HepG2 (cell line): ENCODE measurements at regions not wholly inside any gene's neighbourhood (a gene's known extent, or its start where the extent isn't known, plus 50 kb on each side); places are given as distances from the start of the nearest gene placed in this dataset.

Experiments
- CAMTA2 ChIP-seq: sonication (generic); formaldehyde crosslinking; IDR thresholded peaks from 2 replicates; pipeline ENCODE4 v1.4.0; 2020; ENCODE audit warnings: mild to moderate bottlenecking, missing genetic modification reagents, borderline replicate concordance
- ZNF331 ChIP-seq: sonication (generic); formaldehyde crosslinking; IDR thresholded peaks from 2 replicates; pipeline ENCODE4 v1.4.0; 2020; ENCODE audit warnings: missing genetic modification reagents
- TF ChIP-seq, protein P1 (sequence below): sonication (generic); formaldehyde crosslinking; IDR thresholded peaks from 2 replicates; pipeline ENCODE4 v1.5.0; 2020; ENCODE audit warnings: mild to moderate bottlenecking, missing genetic modification reagents

DNA sequence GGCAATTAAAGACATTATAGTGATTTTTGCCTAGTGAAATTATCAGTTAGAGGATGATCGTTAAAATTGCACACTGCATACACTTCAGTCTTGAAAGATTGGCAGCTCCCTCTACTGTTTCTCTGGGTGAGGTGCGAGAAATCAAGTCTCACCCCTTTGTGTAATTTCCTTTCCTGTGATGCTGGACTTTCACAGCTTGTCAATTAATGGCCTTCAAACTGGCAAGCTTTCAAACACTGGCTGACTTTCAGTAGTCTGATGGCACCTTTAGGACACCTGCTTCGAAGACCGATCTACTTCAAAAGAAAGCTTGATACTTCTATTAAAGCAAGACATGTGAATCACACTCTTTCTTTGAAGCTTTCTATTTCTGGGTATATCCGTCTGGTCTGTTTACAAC is 706.7 kb upstream of the PTPRD start:
- TF ChIP-seq CAMTA2 (CRISPR knock-in tag) (no peak), ZNF331 (CRISPR knock-in tag) (no peak)
- TF ChIP-seq, protein P1, sequence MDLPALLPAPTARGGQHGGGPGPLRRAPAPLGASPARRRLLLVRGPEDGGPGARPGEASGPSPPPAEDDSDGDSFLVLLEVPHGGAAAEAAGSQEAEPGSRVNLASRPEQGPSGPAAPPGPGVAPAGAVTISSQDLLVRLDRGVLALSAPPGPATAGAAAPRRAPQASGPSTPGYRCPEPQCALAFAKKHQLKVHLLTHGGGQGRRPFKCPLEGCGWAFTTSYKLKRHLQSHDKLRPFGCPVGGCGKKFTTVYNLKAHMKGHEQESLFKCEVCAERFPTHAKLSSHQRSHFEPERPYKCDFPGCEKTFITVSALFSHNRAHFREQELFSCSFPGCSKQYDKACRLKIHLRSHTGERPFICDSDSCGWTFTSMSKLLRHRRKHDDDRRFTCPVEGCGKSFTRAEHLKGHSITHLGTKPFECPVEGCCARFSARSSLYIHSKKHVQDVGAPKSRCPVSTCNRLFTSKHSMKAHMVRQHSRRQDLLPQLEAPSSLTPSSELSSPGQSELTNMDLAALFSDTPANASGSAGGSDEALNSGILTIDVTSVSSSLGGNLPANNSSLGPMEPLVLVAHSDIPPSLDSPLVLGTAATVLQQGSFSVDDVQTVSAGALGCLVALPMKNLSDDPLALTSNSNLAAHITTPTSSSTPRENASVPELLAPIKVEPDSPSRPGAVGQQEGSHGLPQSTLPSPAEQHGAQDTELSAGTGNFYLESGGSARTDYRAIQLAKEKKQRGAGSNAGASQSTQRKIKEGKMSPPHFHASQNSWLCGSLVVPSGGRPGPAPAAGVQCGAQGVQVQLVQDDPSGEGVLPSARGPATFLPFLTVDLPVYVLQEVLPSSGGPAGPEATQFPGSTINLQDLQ, result no peak
